ENCODE measurements at regions not wholly inside any gene's neighbourhood (a gene's known extent, or its start where the extent isn't known, plus 50 kb on each side); places are given as distances from the start of the nearest gene placed in this dataset.

GRCh38 chr5:135689506-135689905 lies 110.7 kb upstream of the CXCL14 start:
- Mint-ChIP-seq H3K27ac (ENCODE audit: low read depth, unreplicated experiment) (no peak overlapping the region), H3K27me3 (ENCODE audit: insufficient read depth, unreplicated experiment) (no peaks in the 10 kb centered on the region), H3K36me3 (ENCODE audit: insufficient read depth, unreplicated experiment) (no peaks in the 10 kb centered on the region), H3K4me3 (ENCODE audit: unreplicated experiment) (no peak overlapping the region), H3K4me1 (ENCODE audit: insufficient read depth, unreplicated experiment) (peaks cover 6% of the 10 kb centered on the region), H3K9me3 (ENCODE audit: unreplicated experiment) (no peaks in the 10 kb centered on the region)
- intact Hi-C loops (cut with micrococcal nuclease) = no loop called here
- BruUV-seq (replicated peaks) = no TSS peak
- CTCF ChIA-PET = interaction anchor here (0.7 to 1.7 kb wide), 7 partner anchors 16 to 266 kb away, joined by 3 to 11 read pairs (median 3); partner anchors contain the start of gene LECT2
- DNase-seq (ENCODE audit: unreplicated experiment) = no peak
- POLR2A ChIA-PET = interaction anchor here (1.8 kb wide), 1 partner anchor 11 kb away, joined by 7 read pairs; no protein-coding TSS in a partner anchor
- TF ChIP-seq CTCF (IDR thresholded peaks at IDR 0.05; ENCODE audit: unreplicated experiment) = no peak

- no peak overlapping the region for H3K4me3 Mint-ChIP-seq (ENCODE audit: unreplicated experiment)
- no peaks in the 10 kb centered on the region for H3K27me3 Mint-ChIP-seq (ENCODE audit: insufficient read depth, unreplicated experiment)
- H3K27ac Mint-ChIP-seq (ENCODE audit: low read depth, unreplicated experiment) = no peak overlapping the region
- POLR2A ChIA-PET = interaction anchor here (1.8 kb wide), 1 partner anchor 10 kb away, joined by 7 read pairs; no protein-coding TSS in a partner anchor
- CTCF ChIA-PET = interaction anchor here (0.9 to 1.7 kb wide), 6 partner anchors 17 to 136 kb away, joined by 3 to 11 read pairs (median 4); no protein-coding TSS in a partner anchor
- H3K4me1 Mint-ChIP-seq (ENCODE audit: insufficient read depth, unreplicated experiment) = peaks cover 1% of the 10 kb centered on the region
- no peak for DNase-seq (ENCODE audit: unreplicated experiment)
- no peaks in the 10 kb centered on the region for H3K36me3 Mint-ChIP-seq (ENCODE audit: insufficient read depth, unreplicated experiment)
- H3K9me3 Mint-ChIP-seq (ENCODE audit: unreplicated experiment) = no peaks in the 10 kb centered on the region
- no TSS peak for BruUV-seq (replicated peaks)
- intact Hi-C loops (cut with micrococcal nuclease) = no loop called here
- TF ChIP-seq CTCF (IDR thresholded peaks at IDR 0.05; ENCODE audit: unreplicated experiment) = no peak
These were observed 109.6 kb upstream of the CXCL14 start for GRCh38 chr5:135688385-135688784.

GRCh38 chr5:135683189-135683588 lies 104.4 kb upstream of the CXCL14 start:
- H3K4me3 Mint-ChIP-seq (ENCODE audit: unreplicated experiment) = no peak overlapping the region
- H3K36me3 Mint-ChIP-seq (ENCODE audit: insufficient read depth, unreplicated experiment) = no peaks in the 10 kb centered on the region
- ChIA-PET CTCF (no interaction called here), POLR2A (no interaction called here)
- intact Hi-C loops (cut with micrococcal nuclease) = no loop called here
- H3K9me3 Mint-ChIP-seq (ENCODE audit: unreplicated experiment) = peaks cover 9% of the 10 kb centered on the region
- no peak for TF ChIP-seq CTCF (IDR thresholded peaks at IDR 0.05; ENCODE audit: unreplicated experiment)
- no peak for DNase-seq (ENCODE audit: unreplicated experiment)
- H3K27me3 Mint-ChIP-seq (ENCODE audit: insufficient read depth, unreplicated experiment) = no peaks in the 10 kb centered on the region
- no TSS peak for BruUV-seq (replicated peaks)
- H3K4me1 Mint-ChIP-seq (ENCODE audit: insufficient read depth, unreplicated experiment) = peaks cover 9% of the 10 kb centered on the region
- no peak overlapping the region for H3K27ac Mint-ChIP-seq (ENCODE audit: low read depth, unreplicated experiment)

- intact Hi-C loops (cut with micrococcal nuclease) = no loop called here
- no peak for TF ChIP-seq CTCF (IDR thresholded peaks at IDR 0.05; ENCODE audit: unreplicated experiment)
- CTCF ChIA-PET = no interaction called here
- Mint-ChIP-seq H3K27ac (ENCODE audit: low read depth, unreplicated experiment) (no peak overlapping the region), H3K27me3 (ENCODE audit: insufficient read depth, unreplicated experiment) (no peaks in the 10 kb centered on the region), H3K36me3 (ENCODE audit: insufficient read depth, unreplicated experiment) (no peaks in the 10 kb centered on the region), H3K9me3 (ENCODE audit: unreplicated experiment) (peaks cover 17% of the 10 kb centered on the region), H3K4me3 (ENCODE audit: unreplicated experiment) (no peak overlapping the region), H3K4me1 (ENCODE audit: insufficient read depth, unreplicated experiment) (peaks cover 9% of the 10 kb centered on the region)
- BruUV-seq (replicated peaks) = no TSS peak
- POLR2A ChIA-PET = no interaction called here
- DNase-seq (ENCODE audit: unreplicated experiment) = no peak
These were observed 101.9 kb upstream of the CXCL14 start for GRCh38 chr5:135680713-135681112.
